GM19468 (cell line): ENCODE measurements at regions not wholly inside any gene's neighbourhood (a gene's known extent, or its start where the extent isn't known, plus 50 kb on each side); places are given as distances from the start of the nearest gene placed in this dataset.

Experiments used
- ATAC-seq: cut with Tn5 transposase; IDR thresholded peaks from one replicate; pipeline ENCODE4 v1.9.1; 2021; ENCODE audit warnings: mild to moderate bottlenecking, moderate library complexity, moderate number of reproducible peaks; ENCODE audit not compliant: unreplicated experiment; ENCODE audit errors: extremely low read depth

GRCh38 chr4:123952530-123953274 lies 556.1 kb downstream of the SPRY1 start:
- ATAC-seq: no peak

DNA sequence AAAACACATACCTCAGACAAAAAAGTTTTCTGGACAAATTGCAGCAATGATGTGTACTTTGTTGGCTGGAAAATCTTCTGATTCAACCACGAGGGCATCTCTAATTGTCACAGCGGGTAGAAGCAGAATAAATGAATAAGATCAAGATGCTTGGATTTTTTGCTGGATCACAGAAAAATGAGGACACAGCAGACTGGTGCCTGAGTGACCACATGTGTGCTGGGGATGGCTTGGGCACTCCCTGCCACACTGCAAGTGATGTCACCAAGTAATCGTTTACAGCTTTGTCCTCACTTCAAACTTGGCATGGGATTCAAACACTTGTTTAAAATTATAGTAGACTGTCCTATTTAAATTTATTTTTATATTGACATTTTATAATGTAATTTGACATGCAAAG lies 557.0 kb downstream of the SPRY1 start:
- ATAC-seq: no peak

DNA sequence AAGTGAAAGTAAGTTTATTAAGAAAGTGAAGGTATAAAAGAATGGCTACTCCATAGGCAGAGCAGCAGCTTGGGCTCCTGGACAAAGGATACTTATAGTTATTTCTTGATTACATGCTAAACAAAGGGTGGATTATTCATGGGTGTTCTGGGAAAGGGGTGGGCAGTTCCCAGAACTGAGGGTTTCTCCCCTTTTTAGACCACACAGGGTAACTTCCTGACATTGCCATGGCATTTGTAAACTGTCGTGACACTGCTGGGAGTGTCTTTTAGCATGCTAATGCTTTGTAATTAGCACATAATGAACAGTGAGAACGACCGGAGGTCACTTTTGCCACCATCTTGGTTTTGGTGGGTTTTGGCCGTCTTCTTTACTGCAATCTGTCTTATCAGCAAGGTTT lies 557.6 kb downstream of the SPRY1 start:
- no peak for ATAC-seq

DNA sequence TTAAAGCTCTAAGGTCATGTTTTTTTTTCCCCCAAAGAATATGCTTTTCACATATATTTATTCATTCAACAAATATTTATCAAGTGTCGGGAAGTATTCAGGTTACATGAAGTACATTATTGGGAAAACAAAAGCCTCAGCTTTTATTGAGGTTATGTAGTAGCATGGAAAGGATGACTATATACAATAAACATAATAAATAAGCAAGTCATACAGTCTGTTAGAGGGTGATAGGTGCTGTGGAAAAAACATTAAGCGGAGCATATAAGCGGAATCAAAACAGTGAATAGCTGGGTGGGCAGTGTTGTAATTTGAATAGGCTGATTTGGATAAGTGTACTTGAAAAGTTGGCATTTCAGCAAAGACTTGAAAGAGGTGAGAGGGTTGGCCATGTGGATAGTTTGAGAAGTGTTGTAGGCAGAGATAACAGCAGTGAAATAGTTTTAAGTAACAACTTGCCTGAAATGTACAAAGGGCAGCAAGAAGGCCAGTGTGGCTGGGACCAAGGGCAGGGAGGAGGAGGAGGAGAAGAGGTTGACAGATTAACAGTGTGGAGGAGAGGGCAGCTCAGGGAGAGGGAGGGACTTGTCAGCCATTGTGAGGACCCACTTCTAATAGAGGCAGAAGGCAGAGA lies 558.7 kb downstream of the SPRY1 start:
- ATAC-seq: no peak

- no peak for ATAC-seq
Measured at GRCh38 chr4:123956204-123956603, 559.6 kb downstream of the SPRY1 start.

- no peak for ATAC-seq
Measured at GRCh38 chr4:123966990-123967769, 570.6 kb downstream of the SPRY1 start.

- ATAC-seq: no peak
Measured at GRCh38 chr4:123972031-123972430, 575.4 kb downstream of the SPRY1 start.

GRCh38 chr4:123974386-123975149 lies 578.0 kb downstream of the SPRY1 start:
- ATAC-seq: no peak

DNA sequence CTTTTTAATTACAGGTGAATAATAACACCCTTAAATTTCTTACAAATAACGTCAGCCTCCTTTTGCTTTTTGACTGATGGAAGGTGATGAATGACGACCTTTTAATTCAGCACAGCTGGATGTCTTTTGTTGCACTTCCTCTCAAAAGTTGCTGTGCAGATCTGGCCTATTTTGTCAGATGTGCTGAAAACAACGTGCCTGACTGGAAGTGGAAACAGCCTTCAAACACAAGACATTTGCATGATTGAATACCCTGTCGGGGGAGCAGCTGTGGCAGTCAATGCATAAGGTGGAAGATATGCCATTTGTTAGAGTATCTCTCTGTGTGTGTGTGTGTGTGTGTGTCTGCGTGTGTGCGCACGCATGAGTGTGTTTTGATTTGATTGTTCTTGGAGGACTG lies 579.7 kb downstream of the SPRY1 start:
- peak; percentile 26 for ATAC-seq

- no peak for ATAC-seq
Measured at GRCh38 chr4:123976819-123977218, 580.2 kb downstream of the SPRY1 start.

DNA sequence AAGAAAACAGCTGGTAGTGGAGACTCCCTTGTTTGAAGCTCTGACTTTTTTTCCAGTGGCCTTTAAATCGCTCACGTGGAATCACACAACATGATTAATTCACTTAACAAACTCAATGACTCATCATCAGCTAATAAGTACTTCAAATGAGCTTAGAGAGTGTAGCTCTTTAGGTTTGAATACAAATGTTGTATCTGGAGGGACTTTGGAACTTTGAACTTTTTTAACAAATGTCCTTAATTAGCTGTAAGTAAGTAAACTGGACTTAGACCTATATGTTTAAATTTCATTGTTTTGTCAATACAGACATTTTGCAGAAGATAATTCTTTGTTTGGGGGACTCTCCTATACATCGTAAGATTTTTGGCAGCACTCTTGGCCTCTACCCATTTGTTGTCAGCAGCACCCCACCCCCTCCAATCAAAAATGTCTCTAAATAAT lies 581.1 kb downstream of the SPRY1 start:
- no peak for ATAC-seq

DNA sequence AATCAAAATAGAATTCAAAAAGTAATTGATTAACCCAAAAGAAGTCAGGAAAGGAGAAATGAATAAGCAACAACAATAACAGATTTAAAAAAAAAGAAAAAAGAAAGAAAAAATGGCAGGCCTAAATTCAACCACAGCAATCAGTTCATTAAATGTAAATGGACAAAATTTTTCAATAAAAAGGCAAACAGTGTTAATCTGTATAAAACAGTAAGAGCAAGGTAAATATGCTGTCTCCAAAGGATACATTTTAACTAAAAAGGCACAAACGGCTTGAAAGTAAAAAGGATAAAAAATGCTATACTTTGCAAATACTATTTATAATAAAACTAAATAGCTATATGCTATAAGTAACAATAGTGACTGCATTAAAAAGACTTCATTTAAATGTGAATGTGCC lies 582.0 kb downstream of the SPRY1 start:
- no peak for ATAC-seq

DNA sequence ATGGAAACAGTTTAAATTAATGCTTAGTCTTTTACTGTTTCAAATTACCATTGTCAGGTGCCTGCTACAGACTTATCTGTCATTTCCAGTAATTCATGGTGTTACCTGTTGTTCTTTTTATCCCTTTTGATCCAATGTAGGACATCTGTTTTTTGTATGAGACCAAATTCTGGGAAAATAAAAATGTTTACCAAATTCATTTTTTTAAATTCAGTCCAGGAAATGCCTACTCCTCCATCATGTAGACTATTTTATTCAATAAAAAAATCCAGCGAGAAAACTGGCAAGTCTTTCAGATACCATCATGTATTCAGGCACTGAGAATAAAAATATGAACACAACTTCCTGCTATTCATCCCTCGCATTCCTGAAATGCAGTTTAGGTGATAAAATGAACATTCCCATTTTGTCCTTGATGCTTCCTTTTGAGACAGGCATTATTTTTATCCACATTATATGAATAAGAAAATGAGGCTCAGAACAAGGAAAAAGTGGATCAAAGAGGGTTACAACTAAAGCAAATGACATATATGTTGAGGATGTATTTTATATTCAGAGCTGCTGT lies 584.2 kb downstream of the SPRY1 start:
- ATAC-seq: no peak

DNA sequence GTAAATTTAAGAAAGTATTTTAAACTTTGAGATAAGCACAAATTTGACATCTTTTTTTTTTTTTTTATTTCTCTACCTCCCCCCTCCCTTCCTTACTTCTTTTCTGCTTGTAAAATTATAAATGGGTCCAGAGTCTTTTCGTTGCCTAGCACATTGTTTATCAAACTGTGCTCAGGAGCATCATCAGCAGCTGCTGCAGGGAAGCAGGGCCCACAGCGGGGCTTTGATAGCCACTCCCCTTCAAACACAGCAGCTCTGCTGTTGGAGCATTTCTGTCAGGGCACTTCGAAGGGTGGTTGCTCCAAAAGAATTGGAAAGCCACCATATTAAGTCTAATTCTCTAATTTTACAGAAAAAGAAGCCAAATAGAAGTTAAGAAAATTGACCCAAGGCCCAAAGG lies 588.3 kb downstream of the SPRY1 start:
- no peak for ATAC-seq

- no peak for ATAC-seq
Measured at GRCh38 chr4:123986268-123986798, 589.7 kb downstream of the SPRY1 start.

- ATAC-seq: no peak
Measured at GRCh38 chr4:123987408-123987807, 590.8 kb downstream of the SPRY1 start.

GRCh38 chr4:123990310-123990870 lies 593.8 kb downstream of the SPRY1 start:
- ATAC-seq: no peak

DNA sequence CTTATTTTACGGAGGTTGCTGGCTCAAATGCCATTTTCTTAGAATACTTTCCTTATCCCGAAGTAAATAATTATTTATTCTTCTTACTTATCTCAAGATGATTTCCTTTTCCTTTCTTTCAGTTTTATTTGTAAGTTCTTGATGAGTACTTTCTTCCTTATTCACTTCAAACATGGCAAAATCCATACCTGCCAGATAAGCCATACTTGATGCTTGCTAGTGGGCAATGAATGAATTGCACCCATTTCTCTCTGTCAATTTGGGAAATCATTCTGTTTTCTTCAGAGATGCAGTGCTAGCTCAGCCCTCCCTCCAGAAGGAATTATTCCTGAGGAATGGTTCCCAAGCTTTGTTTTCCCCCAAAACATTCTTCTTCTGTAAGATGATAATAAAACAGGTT lies 598.3 kb downstream of the SPRY1 start:
- no peak for ATAC-seq

DNA sequence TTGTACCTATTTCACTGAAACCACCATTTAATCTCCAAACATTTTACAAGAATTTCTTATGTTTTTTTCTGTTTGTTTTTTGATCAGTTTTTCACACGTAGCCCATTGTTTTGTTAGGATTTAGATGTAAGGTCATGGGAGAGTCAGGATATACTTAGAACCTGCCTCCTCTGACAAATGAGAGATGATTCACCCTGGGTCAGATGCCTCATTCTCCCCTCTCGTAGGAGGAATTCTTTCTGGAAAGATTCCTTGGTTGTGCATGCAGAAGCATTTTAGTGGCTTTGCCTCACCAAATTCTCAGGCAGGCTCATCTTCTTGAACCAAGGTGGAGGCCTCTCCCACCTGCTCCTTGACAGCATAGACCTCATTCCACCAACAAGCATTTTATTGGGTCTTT lies 599.3 kb downstream of the SPRY1 start:
- ATAC-seq: no peak
